ENCODE measurements at regions not wholly inside any gene's neighbourhood (a gene's known extent, or its start where the extent isn't known, plus 50 kb on each side); places are given as distances from the start of the nearest gene placed in this dataset.
"Not testable (repeated sequence)": the region's sequence is repeated elsewhere in the genome, so short reads cannot be mapped to it uniquely, and the experiment has no call there.

- not testable (repeated sequence) for DNase-seq (ENCODE audit: low spot score)
These were observed 411.3 kb upstream of the ZNF722 start for GRCh38 chr7:63587151-63587853.

- not testable (repeated sequence) for DNase-seq (ENCODE audit: low spot score)
These were observed 407.4 kb upstream of the ZNF722 start for GRCh38 chr7:63591249-63591648.

- DNase-seq (ENCODE audit: low spot score): not testable (repeated sequence)
These were observed 394.8 kb upstream of the ZNF722 start for GRCh38 chr7:63603812-63604211.

- not testable (repeated sequence) for DNase-seq (ENCODE audit: low spot score)
These were observed 393.8 kb upstream of the ZNF722 start for GRCh38 chr7:63604853-63605252.

- not testable (repeated sequence) for DNase-seq (ENCODE audit: low spot score)
These were observed 381.1 kb upstream of the ZNF722 start for GRCh38 chr7:63617595-63617994.

- not testable (repeated sequence) for DNase-seq (ENCODE audit: low spot score)
These were observed 378.4 kb upstream of the ZNF722 start for GRCh38 chr7:63620169-63620735.

- DNase-seq (ENCODE audit: low spot score): not testable (repeated sequence)
These were observed 370.8 kb upstream of the ZNF722 start for GRCh38 chr7:63627590-63628485.

GRCh38 chr7:63629024-63629423 lies 369.6 kb upstream of the ZNF722 start:
- not testable (repeated sequence) for DNase-seq (ENCODE audit: low spot score)

- not testable (repeated sequence) for DNase-seq (ENCODE audit: low spot score)
These were observed 362.1 kb upstream of the ZNF722 start for GRCh38 chr7:63636585-63636984.

- not testable (repeated sequence) for DNase-seq (ENCODE audit: low spot score)
These were observed 333.1 kb upstream of the ZNF722 start for GRCh38 chr7:63665553-63665952.

- DNase-seq (ENCODE audit: low spot score): not testable (repeated sequence)
These were observed 307.2 kb upstream of the ZNF722 start for GRCh38 chr7:63691408-63691807.

- DNase-seq (ENCODE audit: low spot score): not testable (repeated sequence)
These were observed 304.4 kb upstream of the ZNF722 start for GRCh38 chr7:63694296-63694695.

Measured in Ammon's horn (tissue), 1 donor.